SU-DHL-6 (cell line): ENCODE measurements at regions not wholly inside any gene's neighbourhood (a gene's known extent, or its start where the extent isn't known, plus 50 kb on each side); places are given as distances from the start of the nearest gene placed in this dataset.

Experiments used
- EZH2phosphoT487 ChIP-seq: fragments of 200-600 bp; sonication (generic), shearing (Covaris generic); conservative IDR thresholded peaks from 2 replicates; pipeline ENCODE4 v1.6.1; 2018; ENCODE audit warnings: mild to moderate bottlenecking, antibody characterized with exemption, low read length, moderate library complexity, mixed read lengths
- TF ChIP-seq, protein P1 (sequence below): fragments of 200-600 bp; sonication (generic); IDR thresholded peaks from one replicate; pipeline ENCODE4 v1.5.1; 2017; ENCODE audit warnings: antibody characterized with exemption, mild to moderate bottlenecking, low read length, moderate library complexity; ENCODE audit not compliant: insufficient read depth, poor library complexity, severe bottlenecking

DNA sequence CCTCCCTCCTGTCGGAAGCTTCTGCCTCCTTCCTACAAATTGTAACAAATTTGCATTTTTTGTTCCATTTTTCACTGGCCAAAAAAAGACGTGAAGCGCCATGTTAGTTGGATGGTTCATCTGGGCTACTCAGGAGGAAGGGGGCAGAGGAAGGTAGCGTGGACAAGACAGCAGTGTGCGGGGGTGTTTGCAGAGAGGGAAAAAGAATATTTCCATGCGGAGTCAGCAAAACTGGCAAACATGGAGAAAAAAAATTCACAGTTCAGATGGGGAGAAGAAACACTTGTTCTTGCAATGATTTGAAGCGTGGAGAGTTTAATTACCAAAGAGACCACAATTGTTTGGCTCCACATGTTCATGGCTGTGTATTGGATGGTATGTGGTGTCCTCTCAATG is 138.8 kb upstream of the ERCC4 start:
- TF ChIP-seq, protein P1, sequence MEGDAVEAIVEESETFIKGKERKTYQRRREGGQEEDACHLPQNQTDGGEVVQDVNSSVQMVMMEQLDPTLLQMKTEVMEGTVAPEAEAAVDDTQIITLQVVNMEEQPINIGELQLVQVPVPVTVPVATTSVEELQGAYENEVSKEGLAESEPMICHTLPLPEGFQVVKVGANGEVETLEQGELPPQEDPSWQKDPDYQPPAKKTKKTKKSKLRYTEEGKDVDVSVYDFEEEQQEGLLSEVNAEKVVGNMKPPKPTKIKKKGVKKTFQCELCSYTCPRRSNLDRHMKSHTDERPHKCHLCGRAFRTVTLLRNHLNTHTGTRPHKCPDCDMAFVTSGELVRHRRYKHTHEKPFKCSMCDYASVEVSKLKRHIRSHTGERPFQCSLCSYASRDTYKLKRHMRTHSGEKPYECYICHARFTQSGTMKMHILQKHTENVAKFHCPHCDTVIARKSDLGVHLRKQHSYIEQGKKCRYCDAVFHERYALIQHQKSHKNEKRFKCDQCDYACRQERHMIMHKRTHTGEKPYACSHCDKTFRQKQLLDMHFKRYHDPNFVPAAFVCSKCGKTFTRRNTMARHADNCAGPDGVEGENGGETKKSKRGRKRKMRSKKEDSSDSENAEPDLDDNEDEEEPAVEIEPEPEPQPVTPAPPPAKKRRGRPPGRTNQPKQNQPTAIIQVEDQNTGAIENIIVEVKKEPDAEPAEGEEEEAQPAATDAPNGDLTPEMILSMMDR = no peak
- no peak for TF ChIP-seq EZH2phosphoT487
